ENCODE measurements at regions not wholly inside any gene's neighbourhood (a gene's known extent, or its start where the extent isn't known, plus 50 kb on each side); places are given as distances from the start of the nearest gene placed in this dataset.
A peak's percentile ranks its signal among the peaks of the same experiment; 100 is the strongest.

DNA sequence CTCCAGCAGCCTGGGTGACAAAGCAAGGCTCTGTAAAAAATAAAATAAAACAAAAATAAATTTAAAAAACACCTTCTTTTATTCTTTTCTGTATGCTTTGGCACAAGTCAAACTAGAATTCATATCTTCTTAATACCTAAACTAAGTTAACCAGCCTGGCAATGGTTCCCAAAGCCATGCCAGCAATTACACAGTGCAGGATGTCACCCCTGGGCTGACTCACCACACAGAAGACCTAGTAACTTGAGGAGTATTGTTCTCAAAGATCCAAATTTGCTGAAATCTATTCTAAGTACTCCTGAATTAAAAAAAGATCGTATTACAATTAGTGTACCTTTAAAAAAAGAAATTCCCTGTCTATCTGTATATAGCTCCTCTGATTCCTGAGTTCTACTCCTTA, 162.7 kb upstream of the SGK1 start:
- no peak for DNase-seq

DNA sequence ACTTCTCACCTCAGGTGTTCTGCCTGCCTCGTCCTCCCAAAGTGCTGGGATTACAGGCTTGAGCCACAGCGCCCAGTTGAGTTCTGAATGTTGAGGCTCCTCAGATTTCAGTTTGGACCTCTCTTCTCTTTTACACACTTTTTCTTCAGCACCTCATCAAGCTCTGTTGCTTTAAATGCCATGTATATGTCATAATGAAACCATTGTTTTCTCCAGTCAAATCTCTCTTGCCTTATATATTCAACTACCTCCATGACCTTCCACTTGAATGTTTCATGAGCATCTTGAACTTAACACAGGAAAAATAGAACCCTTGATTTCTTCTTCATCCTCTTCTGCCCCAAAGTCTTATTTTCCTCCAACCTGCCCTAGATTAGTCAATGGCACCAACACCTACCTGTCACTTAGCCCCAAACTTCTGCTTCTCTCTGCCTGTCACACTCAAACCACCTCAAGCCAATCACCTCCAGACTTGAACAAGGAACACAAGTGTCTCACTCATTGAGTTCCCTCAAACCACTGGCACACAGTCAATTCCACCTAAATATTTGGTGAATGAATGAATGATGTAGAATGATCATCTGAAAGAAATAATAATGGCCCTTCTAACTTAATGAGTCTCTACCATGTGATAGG, 161.0 kb upstream of the SGK1 start:
- no peak for DNase-seq

DNA sequence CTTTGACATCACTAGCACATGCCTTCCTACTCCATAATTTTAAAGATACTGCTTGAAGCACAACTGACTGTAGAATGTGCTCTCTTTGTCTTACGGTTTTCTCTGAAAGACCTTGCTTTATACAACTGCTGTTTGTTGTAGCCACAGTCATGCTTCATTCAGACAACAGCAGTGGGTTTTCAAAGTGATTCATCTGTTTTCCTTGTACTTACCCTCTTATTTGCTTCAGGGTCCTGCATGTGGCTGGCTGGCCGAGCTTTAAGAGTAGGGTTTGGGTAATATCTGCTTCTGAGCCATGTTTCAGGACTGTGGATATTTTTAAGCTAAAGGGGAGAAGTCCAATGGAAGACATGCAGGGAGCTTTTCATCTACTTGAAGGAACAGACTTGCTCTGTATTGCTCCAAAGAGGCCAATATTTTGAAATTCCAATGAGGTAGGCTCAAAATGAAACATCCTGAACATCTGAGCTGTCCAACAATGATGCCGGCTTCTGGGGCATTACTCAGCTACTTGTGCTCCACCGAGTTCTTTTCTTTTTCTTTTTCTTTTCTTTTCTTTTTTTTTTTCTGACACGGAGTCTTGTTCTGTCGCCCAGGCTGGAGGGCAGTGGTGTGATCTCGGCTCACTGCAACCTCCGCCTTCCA, 160.2 kb upstream of the SGK1 start:
- DNase-seq = no peak

DNA sequence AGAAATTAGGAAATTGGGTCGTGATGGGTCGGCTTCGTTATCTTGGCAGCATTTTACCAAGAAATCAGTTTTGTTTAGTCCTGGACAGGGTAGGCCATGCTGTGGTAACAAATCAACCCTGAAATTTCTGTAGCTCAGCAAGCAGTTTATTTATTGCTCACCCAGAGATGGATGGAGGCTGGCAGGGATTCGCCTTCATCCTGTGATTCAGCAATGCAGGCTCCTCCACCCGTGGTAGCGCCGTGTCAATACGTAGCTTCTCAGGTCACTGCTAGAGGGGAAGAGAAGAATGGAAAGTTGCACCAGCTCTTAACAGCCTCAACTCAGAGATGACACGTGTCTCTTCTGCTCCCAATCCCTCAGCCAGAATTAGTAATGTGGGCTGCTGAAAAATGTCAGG, 157.0 kb upstream of the SGK1 start:
- DNase-seq = no peak

DNA sequence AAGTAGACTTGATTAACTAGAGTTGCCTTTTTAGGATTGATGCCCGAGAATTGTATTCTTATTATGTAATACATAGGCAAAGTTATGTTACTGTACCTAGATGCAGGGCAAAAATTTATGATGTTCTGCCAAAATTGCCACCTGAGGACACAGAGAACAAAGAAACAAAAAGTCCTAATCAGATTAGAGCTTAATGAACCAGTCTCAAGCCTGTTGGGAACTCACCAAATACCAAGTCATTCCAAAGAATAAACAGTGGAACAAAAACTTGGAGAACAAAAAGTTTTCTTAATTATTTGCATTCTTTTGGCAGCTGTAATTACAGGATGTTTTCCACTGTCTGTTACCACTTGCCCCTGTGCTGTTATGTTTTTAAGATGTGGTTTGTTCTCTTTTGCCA, 154.7 kb upstream of the SGK1 start:
- no peak for DNase-seq

DNA sequence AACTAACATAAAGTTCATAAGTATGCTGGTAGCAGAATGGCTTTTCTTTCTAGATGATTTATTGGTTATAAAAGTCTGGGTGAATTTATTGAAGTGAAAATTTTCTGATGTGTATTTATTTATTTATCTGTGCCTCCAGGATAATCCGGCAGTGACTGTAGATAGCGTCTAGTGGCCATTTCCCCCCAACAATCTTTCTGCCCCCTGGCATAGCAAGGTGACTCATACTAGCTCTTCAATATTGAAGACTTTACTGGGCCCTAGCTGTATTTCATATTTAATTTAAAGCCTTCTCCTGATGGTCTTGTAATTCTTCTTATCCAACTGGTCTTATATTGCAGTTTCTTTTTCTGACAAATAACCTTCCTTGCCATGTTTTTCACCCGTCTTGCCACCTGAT, 154.1 kb upstream of the SGK1 start:
- DNase-seq = no peak

DNA sequence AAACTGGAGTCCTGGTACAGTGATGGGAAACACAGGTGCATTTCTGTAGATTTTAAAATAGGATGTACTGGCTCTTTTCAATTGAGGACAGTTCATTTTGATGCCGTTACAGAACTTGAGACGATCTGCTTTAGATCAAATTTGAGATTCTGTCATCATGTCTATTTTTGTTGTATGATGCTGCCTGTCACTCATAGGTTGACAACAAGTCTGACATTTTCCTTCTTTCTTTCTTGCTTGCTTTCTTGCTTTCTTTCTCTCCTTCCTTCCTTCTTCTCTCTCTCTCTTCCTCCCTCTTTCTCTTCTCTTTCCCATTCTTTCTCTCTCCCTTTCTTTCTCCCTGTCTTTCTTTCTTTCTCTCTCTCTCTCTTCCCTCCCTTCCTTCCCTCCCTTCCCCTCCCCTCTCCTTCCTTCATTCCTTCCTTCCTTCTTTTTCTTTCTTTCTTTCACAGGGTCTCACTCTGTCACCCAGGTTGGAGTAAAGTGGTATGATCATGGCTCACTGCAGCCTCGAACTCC, 152.6 kb upstream of the SGK1 start:
- DNase-seq = no peak

- no peak for DNase-seq
Measured at GRCh38 chr6:134469702-134470456, 152.0 kb upstream of the SGK1 start.

DNA sequence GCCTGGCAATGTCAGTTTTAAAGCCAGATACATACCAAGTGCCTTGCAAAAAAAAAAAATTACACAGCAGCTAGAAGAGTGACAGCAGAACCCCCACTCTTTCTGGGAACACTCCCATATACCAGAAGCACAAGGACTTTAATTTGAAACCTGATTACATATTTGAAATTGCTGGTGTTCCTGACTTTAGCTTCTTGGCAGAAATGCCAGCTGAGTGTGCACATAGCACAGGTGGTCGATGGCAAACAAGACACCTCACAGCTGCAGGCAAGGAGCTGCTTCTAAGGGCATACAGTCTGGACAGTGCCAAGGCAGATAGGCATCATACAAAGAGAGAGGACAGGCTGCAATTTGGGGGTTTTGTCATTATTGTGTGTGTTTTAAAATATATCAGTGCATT, 150.7 kb upstream of the SGK1 start:
- DNase-seq = no peak

- no peak for DNase-seq
Measured at GRCh38 chr6:134467620-134468019, 149.7 kb upstream of the SGK1 start.

DNA sequence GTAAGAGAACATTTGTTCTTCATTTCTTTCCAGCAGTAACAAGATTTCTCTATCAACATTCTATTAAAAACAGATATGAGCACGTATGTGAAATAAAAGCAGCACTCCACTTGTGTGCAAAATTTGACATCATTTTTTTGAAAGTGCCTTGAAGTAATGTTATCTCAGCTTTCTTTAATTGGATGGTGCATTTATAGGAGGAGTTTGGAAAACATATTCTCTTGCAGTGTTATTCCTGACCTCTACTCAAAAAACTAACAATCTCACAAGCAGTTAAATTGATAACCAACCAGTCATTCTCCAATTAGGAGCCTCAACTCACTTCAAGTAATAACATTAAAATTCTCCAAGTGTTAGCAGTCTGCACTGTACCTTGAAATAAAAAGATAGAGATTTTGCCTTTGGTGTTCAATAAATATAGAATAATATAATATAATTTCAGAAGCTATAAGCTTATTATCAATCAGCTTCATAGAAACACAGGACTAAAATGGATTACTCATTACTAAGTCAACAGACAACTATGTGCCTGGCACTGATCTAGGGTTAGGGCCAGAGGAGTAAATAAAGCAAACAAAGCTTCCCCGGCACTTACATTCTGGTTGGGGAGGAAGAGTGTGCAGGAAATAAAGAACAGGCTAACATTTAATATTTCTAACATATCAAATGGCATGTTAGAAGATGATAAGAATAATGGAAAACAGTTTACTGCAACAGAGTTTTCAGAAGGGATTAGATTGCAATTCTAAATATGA, 149.0 kb upstream of the SGK1 start:
- DNase-seq = no peak

GRCh38 chr6:134464690-134465411, 146.9 kb upstream of the SGK1 start:
- peak in 1 of 3 donors; percentile 29 for DNase-seq

DNA sequence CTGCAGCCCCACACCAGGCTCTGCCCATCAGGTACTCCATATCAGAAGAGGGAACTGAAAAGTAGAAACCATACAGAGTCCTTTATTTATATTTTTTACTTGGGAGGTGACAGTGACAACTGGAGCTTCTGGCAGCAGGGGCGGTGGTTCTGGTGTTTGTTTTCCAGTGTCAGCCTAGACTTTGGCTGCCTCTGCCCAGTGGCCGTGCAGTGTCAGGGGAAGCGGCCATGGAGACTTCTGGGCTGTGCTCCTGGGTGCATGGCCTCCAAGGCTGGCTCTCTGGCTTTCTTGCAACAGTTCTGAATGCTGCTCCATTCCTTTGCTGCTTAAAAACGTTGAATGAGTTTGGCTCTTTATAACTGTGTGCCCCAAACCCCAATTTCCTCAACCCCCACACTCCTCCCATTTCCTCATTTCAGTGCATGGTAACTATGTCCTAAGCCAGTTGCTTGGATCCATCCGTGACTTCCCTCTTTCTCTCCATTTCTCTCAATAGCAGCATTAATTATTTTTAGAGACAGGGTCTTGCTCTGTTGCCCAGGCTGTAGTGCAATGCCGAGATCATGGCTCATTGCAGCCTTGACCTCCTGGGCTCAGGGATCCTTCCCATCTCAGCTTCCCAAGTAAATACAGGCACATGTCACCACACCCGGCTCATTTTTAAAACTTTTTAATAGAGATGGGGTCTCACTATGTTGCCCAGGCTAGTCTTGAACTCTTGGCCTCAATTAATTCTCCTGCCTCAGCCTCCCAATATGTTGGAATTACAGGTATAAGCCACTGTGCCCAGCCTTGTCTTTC, 141.1 kb upstream of the SGK1 start:
- peak; percentile 48 to 55 (median 49) for DNase-seq

DNA sequence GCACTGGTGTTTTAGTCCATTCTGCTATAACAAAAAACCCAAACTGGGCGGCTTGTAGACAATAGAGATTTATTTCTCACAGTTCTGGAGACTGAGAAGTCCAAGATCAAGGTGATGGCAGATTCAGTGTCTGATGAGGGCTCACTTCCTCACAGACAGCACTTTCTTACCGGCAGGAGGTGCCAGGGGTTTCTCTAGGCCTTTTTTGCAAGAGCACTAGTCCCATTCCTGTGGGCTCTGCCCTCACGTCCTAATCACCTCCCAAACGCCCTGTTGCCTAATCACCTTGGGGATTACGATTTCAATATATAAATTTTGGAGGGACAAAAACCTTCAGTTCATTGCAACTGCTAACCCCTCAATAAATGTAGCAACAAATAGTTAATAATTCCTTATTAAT, 140.0 kb upstream of the SGK1 start:
- DNase-seq = no peak

GRCh38 chr6:134456226-134456625, 138.3 kb upstream of the SGK1 start:
- DNase-seq = no peak

- no peak for DNase-seq
Measured at GRCh38 chr6:134455319-134455718, 137.4 kb upstream of the SGK1 start.

DNA sequence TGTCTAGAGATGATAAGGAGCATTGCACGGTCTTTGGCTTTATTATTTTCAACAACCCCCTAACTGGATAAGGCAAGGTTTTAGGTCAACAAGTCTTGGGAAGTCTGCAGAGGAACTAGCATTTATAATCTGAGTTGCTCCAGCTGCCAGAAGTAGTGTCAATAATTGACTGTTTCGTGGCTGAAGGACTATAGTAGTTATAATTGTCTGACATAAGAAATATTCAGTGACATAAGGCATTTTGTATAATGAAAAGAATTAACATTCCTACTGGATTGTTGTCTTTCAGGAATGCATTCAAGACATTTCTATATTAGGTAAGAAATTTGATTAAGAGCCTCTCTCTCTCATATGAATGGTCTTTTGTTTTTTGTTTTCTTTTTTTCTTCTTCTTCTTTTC, 136.9 kb upstream of the SGK1 start:
- no peak for DNase-seq

DNA sequence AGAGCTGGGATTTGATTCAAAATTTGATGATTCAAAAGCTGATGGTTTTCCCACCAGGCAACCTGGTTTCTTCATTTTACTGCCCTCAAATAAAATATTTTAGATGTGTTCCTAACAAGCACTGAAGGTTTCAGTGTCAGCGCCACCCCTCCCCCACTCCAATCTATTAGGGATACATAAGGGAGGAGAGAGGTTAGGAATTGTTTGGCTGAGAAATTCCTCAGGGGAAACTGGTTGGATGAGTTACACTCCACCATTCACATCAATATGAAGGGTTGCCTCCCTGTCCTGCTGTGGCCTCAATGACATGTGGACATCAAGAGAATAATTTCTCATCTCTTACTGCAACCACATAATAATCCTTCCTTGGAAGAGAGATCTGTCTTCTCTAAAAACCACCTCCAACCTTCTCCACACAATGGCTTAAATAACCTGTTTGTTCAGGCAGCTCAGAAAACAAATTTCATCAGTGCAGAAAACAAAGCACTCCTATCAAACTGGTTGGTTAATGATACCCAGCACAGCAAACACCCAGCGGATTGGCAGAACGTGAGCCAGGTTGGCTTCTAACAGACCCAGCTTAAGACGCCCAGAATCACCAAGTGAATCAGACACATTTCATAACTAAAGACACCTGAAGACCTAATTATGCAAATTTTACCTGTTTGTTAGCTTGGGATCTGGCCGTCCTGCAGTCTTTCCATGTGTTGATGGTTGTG, 136.0 kb upstream of the SGK1 start:
- DNase-seq = no peak

DNA sequence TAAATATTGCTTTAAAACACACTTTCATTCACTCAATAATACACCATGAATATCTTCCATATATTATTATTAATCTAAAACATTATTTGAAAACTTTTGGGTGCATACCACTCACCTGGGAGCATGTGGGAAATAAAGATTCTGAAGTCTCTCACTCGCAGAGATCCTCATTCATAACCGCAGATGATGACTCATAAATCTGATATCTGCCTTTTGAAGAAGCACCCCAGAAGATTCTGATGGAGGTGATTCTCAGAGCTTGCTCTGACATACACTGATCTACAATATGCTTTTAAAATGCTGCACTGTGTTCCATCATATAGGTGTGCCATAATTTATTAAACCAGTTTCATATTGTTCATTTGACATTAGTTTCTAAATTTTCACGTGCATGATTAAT, 135.0 kb upstream of the SGK1 start:
- DNase-seq = no peak

- no peak for DNase-seq
Measured at GRCh38 chr6:134451529-134451928, 133.6 kb upstream of the SGK1 start.

GRCh38 chr6:134449781-134450180, 131.9 kb upstream of the SGK1 start:
- DNase-seq = no peak

Data from suppressor macrophage treated with lipopolysaccharide for 1 hour (primary cell).